ENCODE measurements at regions not wholly inside any gene's neighbourhood (a gene's known extent, or its start where the extent isn't known, plus 50 kb on each side); places are given as distances from the start of the nearest gene placed in this dataset.

DNA sequence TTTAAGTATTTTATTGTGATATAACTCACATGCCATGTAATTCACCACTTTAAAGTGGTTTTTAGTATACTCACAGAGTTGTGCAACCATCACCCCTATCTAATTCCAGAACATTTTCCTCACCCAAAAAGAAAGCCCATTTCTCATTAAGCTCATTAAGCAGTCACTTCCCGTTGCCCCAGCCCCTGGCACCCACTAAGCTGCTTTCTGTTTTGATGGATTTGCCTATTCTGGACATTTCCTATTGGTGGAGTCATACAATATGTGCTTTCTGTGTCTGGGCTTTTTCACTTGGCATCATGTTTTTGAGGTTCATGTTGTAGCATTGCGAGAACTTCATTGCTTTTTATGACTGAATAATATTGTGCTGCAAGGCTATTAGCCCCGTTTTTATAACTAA, 66.0 kb downstream of the ARL6IP4 start:
- Histone ChIP-seq H4K8ac (replicated peaks; ENCODE audit: insufficient read length, low read depth, low read length) (no peak overlapping the region), H3K79me2 (ENCODE audit: insufficient read depth, low read length) (no peaks in the 10 kb centered on the region), H4K20me1 (ENCODE audit: control insufficient read depth, insufficient read depth, insufficient read length) (no peaks in the 10 kb centered on the region), H2BK12ac (ENCODE audit: insufficient read length, low read depth, low read length) (no peak overlapping the region), H4K91ac (ENCODE audit: insufficient read length, low read depth, low read length) (no peak overlapping the region), H3K56ac (ENCODE audit: insufficient read length, low read depth, low read length) (no peak overlapping the region), H3K27me3 (ENCODE audit: insufficient read depth, low read length) (no peaks in the 10 kb centered on the region), H2BK120ac (ENCODE audit: low read depth, low read length, poor library complexity, severe bottlenecking) (no peak overlapping the region), H3K27ac (ENCODE audit: insufficient read length, low read depth, low read length) (no peak overlapping the region), H3K18ac (ENCODE audit: insufficient read length, low read depth, low read length) (no peak overlapping the region), H2AFZ (ENCODE audit: low read length) (no peak overlapping the region), H3K9ac (ENCODE audit: extremely low read depth, insufficient read length, low read length) (no peak overlapping the region), H3K4ac (ENCODE audit: low read depth, low read length) (no peak overlapping the region), H2BK15ac (ENCODE audit: low read depth, low read length) (no peak overlapping the region), H3K9me3 (ENCODE audit: control insufficient read depth, low read depth, low read length) (no peaks in the 10 kb centered on the region), H3K23me2 (ENCODE audit: insufficient read length, low read depth, low read length, poor library complexity, severe bottlenecking) (no peaks in the 10 kb centered on the region), H2BK5ac (ENCODE audit: insufficient read length, low read length) (no peak overlapping the region), H2AK5ac (ENCODE audit: insufficient read length, low read length) (no peak overlapping the region), H3K23ac (ENCODE audit: insufficient read length, low read depth, low read length) (no peak overlapping the region), H2BK20ac (ENCODE audit: low read depth, low read length, poor library complexity, severe bottlenecking) (no peak overlapping the region), H3K14ac (ENCODE audit: insufficient read depth, low read length) (no peak overlapping the region), H3T11ph (ENCODE audit: low read length) (no peak overlapping the region), H4K5ac (ENCODE audit: insufficient read length, low read depth, low read length) (no peak overlapping the region), H3K4me1 (ENCODE audit: insufficient read depth, low read length) (no peaks in the 10 kb centered on the region), H3K4me2 (ENCODE audit: insufficient read depth, insufficient read length, low read length) (no peak overlapping the region), H3K79me1 (ENCODE audit: insufficient read depth, low read depth, low read length, poor library complexity, severe bottlenecking) (no peaks in the 10 kb centered on the region)
- TF ChIP-seq, protein P1, sequence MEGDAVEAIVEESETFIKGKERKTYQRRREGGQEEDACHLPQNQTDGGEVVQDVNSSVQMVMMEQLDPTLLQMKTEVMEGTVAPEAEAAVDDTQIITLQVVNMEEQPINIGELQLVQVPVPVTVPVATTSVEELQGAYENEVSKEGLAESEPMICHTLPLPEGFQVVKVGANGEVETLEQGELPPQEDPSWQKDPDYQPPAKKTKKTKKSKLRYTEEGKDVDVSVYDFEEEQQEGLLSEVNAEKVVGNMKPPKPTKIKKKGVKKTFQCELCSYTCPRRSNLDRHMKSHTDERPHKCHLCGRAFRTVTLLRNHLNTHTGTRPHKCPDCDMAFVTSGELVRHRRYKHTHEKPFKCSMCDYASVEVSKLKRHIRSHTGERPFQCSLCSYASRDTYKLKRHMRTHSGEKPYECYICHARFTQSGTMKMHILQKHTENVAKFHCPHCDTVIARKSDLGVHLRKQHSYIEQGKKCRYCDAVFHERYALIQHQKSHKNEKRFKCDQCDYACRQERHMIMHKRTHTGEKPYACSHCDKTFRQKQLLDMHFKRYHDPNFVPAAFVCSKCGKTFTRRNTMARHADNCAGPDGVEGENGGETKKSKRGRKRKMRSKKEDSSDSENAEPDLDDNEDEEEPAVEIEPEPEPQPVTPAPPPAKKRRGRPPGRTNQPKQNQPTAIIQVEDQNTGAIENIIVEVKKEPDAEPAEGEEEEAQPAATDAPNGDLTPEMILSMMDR (conservative IDR thresholded peaks at IDR 0.05): no peak
- H3K27ac Mint-ChIP-seq: no peak overlapping the region
- no peak overlapping the region for H3K4me3 Mint-ChIP-seq
- H3K27me3 Mint-ChIP-seq (ENCODE audit: low read depth): peaks cover 9% of the 10 kb centered on the region
- no peaks in the 10 kb centered on the region; a peak in 1 of 4 replicates for H3K4me1 Mint-ChIP-seq
- H3K9me3 Mint-ChIP-seq: no peaks in the 10 kb centered on the region; a peak in 1 of 5 replicates
- WGBS (ENCODE audit: extremely low coverage, insufficient read length, low lambda C conversion rate): no CpG with 5 or more reads among the region's 3 CpGs
- no peak for DNase-seq
- no peaks in the 10 kb centered on the region for H3K36me3 Mint-ChIP-seq (ENCODE audit: insufficient read depth in 1 of 3, low read depth in 3 of 3)
